ENCODE measurements at regions not wholly inside any gene's neighbourhood (a gene's known extent, or its start where the extent isn't known, plus 50 kb on each side); places are given as distances from the start of the nearest gene placed in this dataset.

DNA sequence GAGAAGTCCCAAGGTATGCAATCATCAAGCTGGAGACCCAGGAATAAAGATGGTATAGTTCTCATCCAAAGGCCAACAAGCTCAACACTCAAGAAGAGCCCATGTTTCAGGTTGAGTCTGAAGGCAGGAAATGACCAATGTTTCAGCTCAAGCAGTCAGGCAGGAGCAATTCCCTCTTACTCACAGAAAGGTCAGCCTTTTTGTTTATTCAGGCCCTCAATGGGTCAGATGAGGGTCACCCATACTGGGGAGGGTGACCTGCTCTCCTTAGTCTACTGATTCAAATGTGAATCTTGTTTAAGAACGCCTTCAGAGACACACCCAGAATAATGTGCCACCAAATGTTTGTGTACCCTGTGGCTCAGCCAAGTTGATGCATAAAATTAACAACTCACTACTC, 262.4 kb downstream of the USP25 start:
- Histone ChIP-seq H3K27me3 (replicated peaks) (no peaks in the 10 kb centered on the region), H3K9me3 (replicated peaks) (no peaks in the 10 kb centered on the region), H3K27ac (no peak overlapping the region), H3K4me1 (replicated peaks) (no peaks in the 10 kb centered on the region), H3K4me3 (no peak overlapping the region), H3K36me3 (no peaks in the 10 kb centered on the region)
- no peak for DNase-seq (ENCODE audit: low read depth in 1 of 2, low spot score in 2 of 2)

- H3K36me3 ChIP-seq, result no peaks in the 10 kb centered on the region
Observed at GRCh38 chr21:15993951-15994350, 264.2 kb downstream of the USP25 start.

GRCh38 chr21:15999741-16000140, 270.0 kb downstream of the USP25 start:
- Histone ChIP-seq H3K36me3 (no peaks in the 10 kb centered on the region), H3K9me3 (replicated peaks) (no peaks in the 10 kb centered on the region), H3K4me3 (no peak overlapping the region), H3K27ac (no peak overlapping the region), H3K4me1 (replicated peaks) (no peaks in the 10 kb centered on the region), H3K27me3 (replicated peaks) (no peaks in the 10 kb centered on the region)
- no peak for DNase-seq (ENCODE audit: low read depth in 1 of 2, low spot score in 2 of 2)

More at GRCh38 chr21:15993951-15994350, 264.2 kb downstream of the USP25 start:
- H3K4me3 ChIP-seq, result no peak overlapping the region
- no peak for DNase-seq (ENCODE audit: low read depth in 1 of 2, low spot score in 2 of 2)
- H3K27me3 ChIP-seq (replicated peaks), result no peaks in the 10 kb centered on the region
- H3K9me3 ChIP-seq (replicated peaks), result no peaks in the 10 kb centered on the region
- H3K4me1 ChIP-seq (replicated peaks), result no peaks in the 10 kb centered on the region
- H3K27ac ChIP-seq, result no peak overlapping the region

DNA sequence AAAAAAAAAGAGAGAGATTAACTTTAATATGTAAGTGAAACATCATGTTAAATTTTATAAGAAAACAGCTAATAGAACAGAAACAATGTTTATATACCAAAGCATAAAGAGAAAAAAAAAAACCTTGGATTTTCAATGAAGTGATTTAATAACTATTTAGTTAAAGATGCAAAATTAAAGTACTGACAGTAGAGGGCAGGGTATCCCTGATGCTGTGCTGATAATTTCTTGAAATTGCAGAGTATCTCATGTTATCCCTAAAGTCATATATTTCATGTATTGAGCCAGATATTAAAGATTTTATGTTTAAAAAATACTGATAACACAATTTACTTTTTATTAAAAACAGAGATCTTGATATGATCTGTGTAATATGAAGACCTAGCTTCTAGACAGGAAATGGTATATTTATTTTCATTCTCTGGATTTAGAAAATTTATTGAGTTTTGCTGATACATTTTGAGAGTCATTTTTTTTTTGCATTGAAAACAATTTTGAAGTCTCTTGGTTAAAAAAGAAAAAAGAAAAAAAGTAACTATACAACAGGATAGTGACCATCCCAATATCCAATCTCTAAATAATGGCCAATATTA, 273.2 kb downstream of the USP25 start:
- Histone ChIP-seq H3K4me3 (no peak overlapping the region), H3K36me3 (no peaks in the 10 kb centered on the region), H3K4me1 (replicated peaks) (no peaks in the 10 kb centered on the region), H3K27me3 (replicated peaks) (no peaks in the 10 kb centered on the region), H3K27ac (no peak overlapping the region), H3K9me3 (replicated peaks) (no peaks in the 10 kb centered on the region)
- no peak for DNase-seq (ENCODE audit: low read depth in 1 of 2, low spot score in 2 of 2)

DNA sequence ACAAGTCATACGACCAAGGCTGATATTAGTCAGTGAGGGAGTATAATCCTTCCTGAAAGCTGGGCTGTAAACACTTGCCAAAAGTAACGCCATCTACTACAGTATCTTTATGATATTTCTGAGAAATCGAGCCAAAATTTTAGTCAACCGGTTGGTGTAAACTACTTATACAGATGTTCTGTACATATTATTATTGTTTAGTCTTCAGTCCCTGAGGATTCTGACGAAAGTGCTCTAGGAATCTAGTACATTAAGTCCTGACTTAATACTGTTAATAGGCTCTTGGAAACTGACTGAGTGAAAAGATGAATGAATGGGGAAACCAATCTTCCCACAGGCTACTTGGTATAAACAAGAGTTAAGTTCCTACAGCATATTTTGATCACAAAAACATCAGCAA, 274.3 kb downstream of the USP25 start:
- Histone ChIP-seq H3K4me3 (no peak overlapping the region), H3K36me3 (no peaks in the 10 kb centered on the region), H3K4me1 (replicated peaks) (no peaks in the 10 kb centered on the region), H3K9me3 (replicated peaks) (no peaks in the 10 kb centered on the region), H3K27ac (no peak overlapping the region), H3K27me3 (replicated peaks) (no peaks in the 10 kb centered on the region)
- DNase-seq (ENCODE audit: low read depth in 1 of 2, low spot score in 2 of 2), result no peak

GRCh38 chr21:16004523-16004922, 274.7 kb downstream of the USP25 start:
- no peak for DNase-seq (ENCODE audit: low read depth in 1 of 2, low spot score in 2 of 2)
- H3K9me3 ChIP-seq (replicated peaks), result no peaks in the 10 kb centered on the region
- no peaks in the 10 kb centered on the region for H3K27me3 ChIP-seq (replicated peaks)
- no peak overlapping the region for H3K27ac ChIP-seq
- H3K4me1 ChIP-seq (replicated peaks), result no peaks in the 10 kb centered on the region
- no peaks in the 10 kb centered on the region for H3K36me3 ChIP-seq
- no peak overlapping the region for H3K4me3 ChIP-seq

DNA sequence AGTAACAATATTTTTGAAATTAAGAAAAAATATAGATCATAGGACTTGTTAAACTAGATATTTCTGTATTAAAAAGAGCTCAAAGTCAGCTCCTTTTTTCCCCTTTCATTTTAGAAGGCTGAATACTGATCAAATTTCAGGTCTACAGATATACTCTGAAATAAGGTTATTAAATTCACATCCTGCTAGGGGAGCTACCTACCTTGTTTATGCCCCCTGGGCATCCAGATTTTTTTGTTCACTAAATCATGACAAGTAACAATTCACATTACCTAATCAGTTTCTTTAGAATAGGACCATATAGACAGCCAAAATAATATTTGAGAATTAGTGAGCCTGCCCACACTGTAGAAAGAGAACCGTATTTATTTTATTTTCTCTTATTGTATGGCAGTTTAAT, 276.2 kb downstream of the USP25 start:
- no peaks in the 10 kb centered on the region for H3K36me3 ChIP-seq
- no peak for DNase-seq (ENCODE audit: low read depth in 1 of 2, low spot score in 2 of 2)
- no peaks in the 10 kb centered on the region for H3K4me1 ChIP-seq (replicated peaks)
- H3K27me3 ChIP-seq (replicated peaks), result no peaks in the 10 kb centered on the region
- H3K4me3 ChIP-seq, result no peak overlapping the region
- no peaks in the 10 kb centered on the region for H3K9me3 ChIP-seq (replicated peaks)
- no peak overlapping the region for H3K27ac ChIP-seq

GRCh38 chr21:16007943-16008342, 278.2 kb downstream of the USP25 start:
- Histone ChIP-seq H3K27ac (no peak overlapping the region), H3K4me3 (no peak overlapping the region), H3K9me3 (replicated peaks) (no peaks in the 10 kb centered on the region), H3K36me3 (no peaks in the 10 kb centered on the region), H3K4me1 (replicated peaks) (no peaks in the 10 kb centered on the region), H3K27me3 (replicated peaks) (no peaks in the 10 kb centered on the region)
- DNase-seq (ENCODE audit: low read depth in 1 of 2, low spot score in 2 of 2), result no peak

- no peaks in the 10 kb centered on the region for H3K4me1 ChIP-seq (replicated peaks)
- DNase-seq (ENCODE audit: low read depth in 1 of 2, low spot score in 2 of 2), result no peak
- no peaks in the 10 kb centered on the region for H3K9me3 ChIP-seq (replicated peaks)
- no peaks in the 10 kb centered on the region for H3K27me3 ChIP-seq (replicated peaks)
- H3K36me3 ChIP-seq, result no peaks in the 10 kb centered on the region
- H3K4me3 ChIP-seq, result no peak overlapping the region
- H3K27ac ChIP-seq, result no peak overlapping the region
Observed at GRCh38 chr21:16011719-16012118, 281.9 kb downstream of the USP25 start.

- Histone ChIP-seq H3K9me3 (replicated peaks) (no peaks in the 10 kb centered on the region), H3K27ac (no peak overlapping the region), H3K4me3 (no peak overlapping the region), H3K27me3 (replicated peaks) (no peaks in the 10 kb centered on the region), H3K36me3 (no peaks in the 10 kb centered on the region), H3K4me1 (replicated peaks) (no peaks in the 10 kb centered on the region)
- DNase-seq (ENCODE audit: low read depth in 1 of 2, low spot score in 2 of 2), result no peak
Observed at GRCh38 chr21:16013570-16013969, 283.8 kb downstream of the USP25 start.

DNA sequence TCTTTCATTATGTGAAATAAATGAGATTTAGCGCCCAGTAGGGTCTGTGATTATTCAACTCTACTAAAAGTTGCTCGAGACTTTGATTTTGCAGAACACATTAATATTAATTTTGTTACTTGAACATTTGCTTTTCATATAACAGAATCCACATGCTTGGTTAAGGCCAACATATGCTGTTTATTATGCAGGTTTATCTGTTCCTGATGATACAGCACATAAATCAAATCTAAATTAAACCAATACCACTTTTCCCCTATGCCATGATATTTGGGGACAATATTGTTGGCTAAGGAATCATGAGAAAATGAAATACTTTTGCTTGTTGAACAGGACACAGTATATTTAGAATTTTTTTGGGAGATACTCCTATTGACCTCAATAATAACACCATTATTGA, 291.1 kb downstream of the USP25 start:
- Histone ChIP-seq H3K36me3 (no peaks in the 10 kb centered on the region), H3K27ac (no peak overlapping the region), H3K27me3 (replicated peaks) (no peaks in the 10 kb centered on the region), H3K4me3 (no peak overlapping the region), H3K9me3 (replicated peaks) (no peaks in the 10 kb centered on the region), H3K4me1 (replicated peaks) (no peaks in the 10 kb centered on the region)
- DNase-seq (ENCODE audit: low read depth in 1 of 2, low spot score in 2 of 2), result no peak

DNA sequence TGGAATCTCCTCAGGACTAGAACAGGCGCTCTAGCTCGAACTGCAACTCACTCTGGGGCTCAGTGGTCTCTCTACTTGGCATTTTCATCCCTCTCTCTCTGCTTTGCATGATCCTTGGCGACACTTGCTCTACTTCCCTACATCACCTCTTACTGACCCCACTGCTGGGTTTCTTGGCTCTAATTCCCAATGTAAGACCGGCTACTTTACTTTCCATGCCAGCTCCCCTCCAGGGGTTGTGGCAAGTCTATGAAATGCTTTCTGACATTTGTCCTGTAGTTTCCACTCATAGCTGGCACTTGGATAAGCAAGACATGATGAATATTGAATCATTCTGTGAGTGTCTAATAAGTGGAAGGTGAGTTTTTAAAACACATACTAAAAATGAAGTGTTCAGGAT, 292.3 kb downstream of the USP25 start:
- Histone ChIP-seq H3K9me3 (replicated peaks) (no peaks in the 10 kb centered on the region), H3K27ac (no peak overlapping the region), H3K4me3 (no peak overlapping the region), H3K36me3 (no peaks in the 10 kb centered on the region), H3K4me1 (replicated peaks) (no peaks in the 10 kb centered on the region), H3K27me3 (replicated peaks) (no peaks in the 10 kb centered on the region)
- DNase-seq (ENCODE audit: low read depth in 1 of 2, low spot score in 2 of 2), result no peak

- no peak overlapping the region for H3K4me3 ChIP-seq
- no peaks in the 10 kb centered on the region for H3K9me3 ChIP-seq (replicated peaks)
- no peaks in the 10 kb centered on the region for H3K4me1 ChIP-seq (replicated peaks)
- H3K27ac ChIP-seq, result no peak overlapping the region
- DNase-seq (ENCODE audit: low read depth in 1 of 2, low spot score in 2 of 2), result no peak
- H3K27me3 ChIP-seq (replicated peaks), result no peaks in the 10 kb centered on the region
- H3K36me3 ChIP-seq, result no peaks in the 10 kb centered on the region
Observed at GRCh38 chr21:16022921-16023320, 293.1 kb downstream of the USP25 start.

GRCh38 chr21:16028142-16028541, 298.4 kb downstream of the USP25 start:
- H3K4me1 ChIP-seq (replicated peaks), result no peaks in the 10 kb centered on the region
- no peak overlapping the region for H3K27ac ChIP-seq
- H3K4me3 ChIP-seq, result no peak overlapping the region
- no peaks in the 10 kb centered on the region for H3K36me3 ChIP-seq
- DNase-seq (ENCODE audit: low read depth in 1 of 2, low spot score in 2 of 2), result no peak
- H3K27me3 ChIP-seq (replicated peaks), result no peaks in the 10 kb centered on the region
- H3K9me3 ChIP-seq (replicated peaks), result no peaks in the 10 kb centered on the region

DNA sequence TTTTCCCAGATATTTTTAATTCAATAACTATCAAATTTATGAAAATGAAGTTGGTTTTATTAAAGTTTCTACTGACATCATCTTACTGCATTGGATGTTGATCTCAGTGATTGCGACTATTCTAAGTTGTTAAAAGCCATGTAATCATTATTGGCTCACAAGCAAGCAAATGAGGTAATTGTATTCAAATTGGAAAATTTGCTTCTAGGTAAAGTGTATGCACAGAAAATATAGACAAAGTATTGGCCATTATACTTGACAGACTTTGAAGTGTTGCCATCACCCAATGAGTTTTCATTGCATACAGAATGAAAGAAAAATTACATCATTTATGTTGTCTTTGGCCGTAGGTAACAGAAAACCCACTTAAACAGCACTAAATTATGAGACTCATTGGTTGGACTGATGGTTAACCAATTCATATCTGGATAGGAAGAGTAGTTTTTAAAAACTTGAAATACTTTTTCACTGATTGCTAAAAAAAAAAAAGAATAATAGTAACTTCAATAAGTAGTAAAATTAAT, 299.2 kb downstream of the USP25 start:
- Histone ChIP-seq H3K27ac (no peak overlapping the region), H3K36me3 (no peaks in the 10 kb centered on the region), H3K4me1 (replicated peaks) (no peaks in the 10 kb centered on the region), H3K4me3 (no peak overlapping the region), H3K9me3 (replicated peaks) (no peaks in the 10 kb centered on the region), H3K27me3 (replicated peaks) (no peaks in the 10 kb centered on the region)
- DNase-seq (ENCODE audit: low read depth in 1 of 2, low spot score in 2 of 2), result no peak
